HG03521 (cell line): ENCODE measurements at regions not wholly inside any gene's neighbourhood (a gene's known extent, or its start where the extent isn't known, plus 50 kb on each side); places are given as distances from the start of the nearest gene placed in this dataset.

ENCODE experiments used
- ATAC-seq: cut with Tn5 transposase; IDR thresholded peaks from one replicate; pipeline ENCODE4 v1.9.1; 2021; ENCODE audit warnings: mild to moderate bottlenecking, moderate library complexity; ENCODE audit not compliant: unreplicated experiment

- ATAC-seq = no peak
These were observed 178.0 kb upstream of the DAPK1 start for GRCh38 chr9:87319656-87320055.

- ATAC-seq = no peak
These were observed 177.4 kb upstream of the DAPK1 start for GRCh38 chr9:87320146-87320884.

- ATAC-seq = no peak
These were observed 174.6 kb upstream of the DAPK1 start for GRCh38 chr9:87322840-87323635.

- no peak for ATAC-seq
These were observed 173.7 kb upstream of the DAPK1 start for GRCh38 chr9:87323928-87324327.

GRCh38 chr9:87324613-87325194 lies 173.0 kb upstream of the DAPK1 start:
- no peak for ATAC-seq

GRCh38 chr9:87327575-87328125 lies 170.0 kb upstream of the DAPK1 start:
- no peak for ATAC-seq

- no peak for ATAC-seq
These were observed 163.9 kb upstream of the DAPK1 start for GRCh38 chr9:87333802-87334201.

GRCh38 chr9:87334366-87334765 lies 163.3 kb upstream of the DAPK1 start:
- no peak for ATAC-seq

DNA sequence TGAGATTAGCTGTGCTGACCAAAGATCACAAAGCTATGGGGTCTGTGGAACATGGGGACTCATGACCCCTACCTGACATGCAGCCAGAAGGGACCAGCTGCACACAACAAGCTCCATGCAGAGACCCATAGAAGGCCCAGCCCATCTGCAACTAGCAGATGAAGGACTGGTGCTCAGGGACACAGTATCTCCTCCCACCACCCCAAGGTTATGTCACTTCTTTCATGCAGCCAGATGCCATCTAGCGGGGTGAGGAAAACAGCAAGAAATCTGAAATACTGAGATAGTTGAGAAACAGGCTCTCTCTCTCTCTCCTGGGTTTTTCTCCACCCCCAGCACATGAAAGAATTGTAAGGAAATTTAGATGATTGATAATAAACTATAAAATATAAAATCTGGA lies 161.3 kb upstream of the DAPK1 start:
- no peak for ATAC-seq

- ATAC-seq = no peak
These were observed 160.7 kb upstream of the DAPK1 start for GRCh38 chr9:87336914-87337333.

DNA sequence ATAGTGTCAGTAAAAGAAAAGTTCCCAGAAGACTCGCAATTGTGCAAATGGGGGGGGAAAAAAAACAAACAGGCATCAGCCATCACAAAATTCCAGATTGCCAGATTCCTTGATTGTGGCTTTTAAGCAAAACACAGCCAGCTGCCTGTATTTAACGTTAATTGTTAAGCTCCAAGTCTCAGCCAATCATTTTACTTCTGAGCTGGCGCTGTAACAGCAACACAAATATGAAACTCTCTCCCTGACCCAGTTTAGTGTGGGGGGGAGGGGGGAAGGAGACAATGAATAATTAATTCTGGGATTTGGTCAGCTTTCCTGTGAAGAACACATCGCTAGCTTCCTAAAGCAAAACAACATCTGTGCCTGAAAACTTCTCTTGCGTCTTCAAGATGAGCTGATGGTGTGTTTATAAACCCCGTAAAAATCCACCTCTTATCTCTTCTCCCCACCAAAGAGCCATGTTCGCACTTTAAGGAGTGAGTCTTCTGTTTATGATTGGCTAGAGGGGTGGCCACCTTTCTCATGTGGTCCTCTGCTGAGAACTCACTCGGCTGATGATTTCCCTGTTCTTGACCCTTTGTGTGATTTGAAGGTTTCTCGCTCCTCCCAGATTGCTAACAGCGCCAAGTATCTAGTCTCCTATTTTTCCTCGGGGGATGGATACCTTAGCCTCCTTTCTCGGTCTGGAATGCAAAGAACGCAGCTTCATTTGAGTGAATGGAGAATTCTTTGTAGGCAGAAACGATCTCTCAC lies 160.2 kb upstream of the DAPK1 start:
- ATAC-seq = no peak

DNA sequence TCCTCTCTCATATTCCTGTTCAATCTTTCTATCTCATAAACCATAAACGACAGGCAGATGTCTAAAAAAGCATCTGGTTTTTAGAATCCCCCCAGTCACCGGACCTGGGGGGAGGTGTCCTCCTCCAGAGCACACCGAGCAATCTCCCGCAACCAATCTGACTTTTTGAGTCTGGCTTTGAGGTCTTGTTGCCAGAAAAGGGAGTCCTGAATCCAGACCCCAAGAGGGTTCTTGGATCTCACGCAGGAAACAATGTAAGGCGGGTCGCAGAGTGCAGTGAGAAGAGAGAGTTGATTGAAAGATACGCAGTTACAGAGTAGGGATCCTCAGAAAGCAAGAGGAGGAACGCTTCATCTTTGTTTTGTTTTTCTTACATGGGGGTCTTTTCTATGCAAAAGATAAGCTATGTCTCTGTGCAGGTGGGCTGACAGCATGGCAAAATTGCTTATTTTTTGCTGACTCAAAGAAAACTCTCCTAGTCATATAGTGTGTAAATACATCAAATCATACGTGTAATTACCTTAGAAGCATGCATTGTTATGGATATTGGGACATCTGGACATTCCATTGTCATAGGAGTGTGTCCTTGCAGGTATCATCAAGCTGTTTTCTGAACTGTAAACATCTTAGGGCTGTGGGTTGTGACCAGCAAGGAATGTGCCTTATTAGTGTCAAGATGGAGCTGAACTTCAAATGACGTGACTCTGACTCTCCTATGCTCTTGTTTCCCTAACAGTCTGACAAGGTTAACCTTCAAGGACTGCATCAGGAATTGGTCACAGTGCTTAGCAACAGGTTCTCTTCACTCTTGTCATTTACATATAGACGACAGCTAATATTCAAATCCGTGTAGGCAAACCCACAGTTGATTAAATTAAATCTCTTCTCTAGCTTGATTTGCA lies 159.3 kb upstream of the DAPK1 start:
- no peak for ATAC-seq

DNA sequence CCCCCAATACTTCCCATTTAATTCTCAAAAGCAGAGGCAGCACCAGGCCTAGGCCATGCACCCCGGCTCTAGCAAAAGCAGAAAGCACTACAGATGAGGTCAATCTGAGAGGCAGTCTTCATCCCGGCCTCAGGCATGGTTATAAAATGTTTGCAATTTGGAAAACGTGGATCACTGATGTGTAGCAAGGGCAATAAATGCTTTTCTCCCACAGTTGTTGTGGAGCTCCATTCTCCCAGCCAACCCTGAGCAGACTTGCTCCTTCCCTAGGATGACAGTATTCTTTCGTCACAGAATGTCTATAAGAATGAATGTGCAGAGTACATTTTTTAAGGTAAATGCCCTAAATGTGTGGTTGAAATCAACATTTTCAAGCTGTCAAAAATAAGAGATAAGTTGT lies 157.3 kb upstream of the DAPK1 start:
- no peak for ATAC-seq

GRCh38 chr9:87342743-87343142 lies 154.9 kb upstream of the DAPK1 start:
- ATAC-seq = no peak

GRCh38 chr9:87343816-87344430 lies 153.7 kb upstream of the DAPK1 start:
- no peak for ATAC-seq

DNA sequence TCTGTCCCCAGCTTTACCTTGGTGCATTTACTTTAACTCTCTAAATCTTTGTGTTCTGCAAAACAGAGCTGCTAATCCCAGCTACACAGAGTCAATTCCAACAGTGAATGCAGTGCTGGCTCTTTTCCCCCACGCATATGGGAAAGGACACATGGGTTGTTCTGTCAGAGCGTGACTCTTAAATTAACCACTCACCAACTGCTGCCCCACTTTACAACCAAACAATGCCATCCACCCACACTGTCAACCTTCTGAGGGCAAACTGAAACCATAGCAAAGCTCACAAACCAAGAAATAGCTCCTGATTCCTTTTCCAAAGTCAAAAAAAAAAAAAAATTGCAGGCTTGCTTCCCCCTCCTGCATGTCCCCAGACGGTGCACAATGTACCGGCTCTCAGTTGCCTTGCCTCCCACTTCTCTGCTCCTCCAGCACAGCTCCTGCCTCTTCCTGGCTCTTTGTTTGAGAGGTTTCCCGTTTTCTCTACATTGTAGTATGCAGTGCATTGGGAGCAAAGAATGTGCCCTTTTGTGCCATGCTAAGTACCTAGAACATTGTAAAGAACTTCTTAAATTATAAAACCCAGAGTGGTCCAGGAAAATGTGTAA lies 151.5 kb upstream of the DAPK1 start:
- ATAC-seq = no peak

DNA sequence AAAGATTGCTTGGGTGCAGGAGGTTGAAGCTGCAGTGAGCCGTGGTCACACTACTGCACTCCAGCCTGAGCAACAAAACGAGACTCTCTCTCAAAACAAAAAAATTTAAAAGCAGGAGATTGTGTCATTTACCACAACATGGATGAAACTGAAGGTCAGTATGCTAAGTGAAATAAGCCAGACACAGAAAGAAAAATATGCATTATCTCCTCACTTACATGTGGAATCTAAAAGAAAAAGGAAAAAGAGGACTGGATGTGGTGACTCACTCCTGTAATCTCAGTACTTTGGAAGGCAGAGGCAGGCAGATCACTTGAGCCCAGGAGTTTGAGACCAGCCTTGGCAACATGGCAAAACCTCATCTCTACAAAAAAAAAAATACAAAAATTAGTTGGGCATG lies 146.8 kb upstream of the DAPK1 start:
- ATAC-seq = no peak

- ATAC-seq = no peak
These were observed 144.4 kb upstream of the DAPK1 start for GRCh38 chr9:87353301-87353700.

- ATAC-seq = no peak
These were observed 143.5 kb upstream of the DAPK1 start for GRCh38 chr9:87354147-87354546.
